Stimulated activated CD4-positive, alpha-beta T cell treated with anti-CD3 and anti-CD28 coated beads, TNF-alpha, amount 100 ng/mL, for 1 hour (primary cell): ENCODE measurements at regions not wholly inside any gene's neighbourhood (a gene's known extent, or its start where the extent isn't known, plus 50 kb on each side); places are given as distances from the start of the nearest gene placed in this dataset.
"Not testable (repeated sequence)": the region's sequence is repeated elsewhere in the genome, so short reads cannot be mapped to it uniquely, and the experiment has no call there.

ENCODE experiments used
- DNase-seq, 3 donors: peaks; one replicate each; pipeline ENCODE4 v3.0.0-alpha.2; 2020; ENCODE audit warnings: low read depth in 3 of 3, low spot score in 1 of 3

DNA sequence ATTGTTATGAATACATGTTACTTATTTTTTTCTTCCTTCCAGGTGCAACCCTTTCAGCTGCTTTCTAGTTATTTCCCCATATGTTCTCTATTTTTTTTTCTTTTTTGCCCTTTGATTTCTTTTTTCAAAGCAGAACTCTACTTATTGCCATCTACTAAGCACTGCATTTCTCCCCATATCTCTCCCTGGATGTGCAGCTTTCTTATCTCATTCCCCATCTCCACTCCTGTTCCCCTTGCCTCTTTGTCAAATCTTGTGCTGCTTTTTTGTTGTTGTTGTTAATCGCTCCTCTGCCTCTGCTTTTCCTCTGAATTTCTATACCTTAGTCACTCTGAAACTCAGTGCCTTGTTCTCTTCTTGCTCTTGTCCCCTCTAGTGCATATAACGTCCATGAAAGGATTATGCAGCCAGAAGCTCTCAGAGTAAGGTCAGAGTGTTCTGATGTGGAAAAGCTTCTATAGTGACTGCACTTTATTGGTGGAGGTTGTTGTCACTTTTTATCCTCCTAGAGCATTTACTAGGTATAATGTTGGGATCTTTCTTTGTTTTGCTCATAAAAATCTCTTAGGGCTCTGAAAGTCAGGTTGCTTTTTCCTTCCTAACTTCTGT is 51.1 kb upstream of the JADE1 start:
- DNase-seq = no peak

DNA sequence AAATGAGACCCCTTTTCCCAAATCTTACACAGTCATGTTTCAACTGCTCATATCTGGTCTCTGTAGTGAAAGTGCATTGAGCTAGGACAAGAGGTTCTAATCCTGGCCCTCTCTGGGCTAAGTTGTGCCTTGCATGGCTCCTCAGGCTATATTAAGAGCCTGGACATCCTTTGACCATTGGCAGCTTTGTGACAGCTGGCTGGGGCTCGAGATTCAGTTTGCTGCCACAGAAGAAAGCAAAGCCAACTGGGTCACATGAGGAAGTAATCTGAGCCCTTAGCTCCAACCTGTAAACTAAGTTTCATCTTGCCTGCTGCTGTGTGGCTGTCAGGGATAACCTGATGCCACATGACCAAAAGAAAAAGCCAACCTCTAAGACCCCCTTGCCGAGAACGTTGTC is 51.8 kb upstream of the JADE1 start:
- no peak for DNase-seq

DNA sequence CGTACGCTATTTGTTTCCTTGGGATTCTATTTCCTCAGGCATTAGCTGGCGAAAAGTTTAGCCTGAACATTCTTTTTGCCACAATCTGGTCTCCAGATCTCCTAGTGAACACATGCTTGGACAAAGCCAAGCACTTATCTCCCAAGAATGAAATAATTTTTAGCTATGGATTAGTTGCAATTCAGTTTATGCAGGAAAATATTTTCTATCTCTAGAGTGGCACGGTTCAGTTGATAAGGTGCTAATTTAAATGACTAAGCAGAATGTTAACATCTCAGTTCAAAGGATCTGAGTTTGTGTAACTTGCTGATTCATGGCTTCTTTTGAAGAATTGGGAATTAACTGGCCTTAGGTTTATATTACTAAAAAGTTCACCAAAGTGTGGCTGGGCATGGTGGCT is 58.1 kb upstream of the JADE1 start:
- no peak for DNase-seq

DNA sequence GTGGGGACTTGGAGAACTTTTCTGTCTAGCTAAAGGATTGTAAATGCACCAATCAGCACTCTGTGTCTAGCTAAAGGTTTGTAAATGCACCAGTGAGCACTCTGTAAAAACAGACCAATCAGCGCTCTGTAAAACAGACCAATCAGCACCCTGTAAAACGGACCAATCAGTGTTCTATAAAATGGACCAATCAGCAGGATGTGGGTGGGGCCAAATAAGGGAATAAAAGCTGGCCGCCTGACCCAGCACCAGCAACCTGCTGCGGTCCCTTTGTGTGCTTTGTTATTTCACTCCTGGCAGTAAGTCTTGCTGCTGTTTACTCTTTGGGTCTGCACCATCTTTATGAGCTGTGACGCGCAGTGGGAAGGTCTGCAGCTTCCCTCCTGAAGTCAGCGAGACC is 67.8 kb upstream of the JADE1 start:
- DNase-seq = not testable (repeated sequence)

- no peak for DNase-seq
These were observed 72.4 kb upstream of the JADE1 start for GRCh38 chr4:128737098-128737513.

DNA sequence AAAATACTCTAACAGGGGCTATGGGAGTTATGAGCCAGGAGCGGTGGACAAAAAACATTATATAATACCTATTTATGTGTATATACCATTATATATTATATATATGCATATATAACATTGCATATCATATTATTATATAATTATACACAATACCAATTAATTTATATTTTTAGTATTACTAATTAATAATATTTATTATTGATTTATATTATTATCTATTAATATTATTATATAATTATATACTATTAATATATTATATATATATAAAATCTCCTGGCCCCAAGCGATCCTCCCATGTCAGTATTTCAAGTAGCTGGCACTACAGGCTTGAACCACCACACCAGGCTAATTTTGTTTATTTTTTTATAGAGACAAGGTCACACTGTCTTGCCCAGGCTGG is 73.8 kb upstream of the JADE1 start:
- DNase-seq = no peak

DNA sequence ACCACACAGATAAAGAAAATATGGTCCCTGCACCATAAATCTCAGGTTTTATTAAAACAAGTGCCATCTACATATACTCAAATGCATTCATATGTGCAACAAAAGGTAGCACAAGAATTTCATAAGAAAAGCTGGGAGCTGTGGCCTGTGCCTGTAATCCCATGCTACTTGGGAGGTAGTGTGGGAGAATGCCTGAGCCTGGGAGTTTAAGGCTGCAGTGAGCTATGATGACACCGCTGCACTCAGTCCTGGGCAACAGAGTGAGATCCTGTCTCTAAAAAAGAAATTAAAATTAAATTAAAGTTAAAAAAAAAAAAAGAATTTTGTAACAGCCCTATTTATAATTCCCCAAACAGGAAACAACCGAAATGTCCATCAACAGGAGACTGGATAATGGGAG is 81.3 kb upstream of the JADE1 start:
- DNase-seq = no peak

DNA sequence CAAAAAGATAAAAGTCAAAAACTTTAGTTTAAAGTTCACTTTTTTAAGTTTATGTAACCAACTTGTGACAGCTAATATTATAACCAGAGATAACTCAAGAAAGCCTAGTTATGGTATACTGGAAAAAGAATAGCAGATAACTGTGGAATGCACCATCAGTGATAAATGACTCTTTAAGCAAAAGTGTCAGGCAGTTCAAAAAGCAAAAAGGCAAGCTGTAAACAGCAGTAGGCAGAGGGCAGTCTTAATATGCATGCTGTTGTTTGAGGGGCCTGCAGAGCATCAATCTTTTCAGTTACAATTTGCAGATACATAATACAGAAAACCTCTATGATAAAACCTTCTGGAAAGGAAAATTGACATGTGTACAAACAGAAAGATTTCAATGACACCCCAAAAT is 81.8 kb upstream of the JADE1 start:
- no peak for DNase-seq

DNA sequence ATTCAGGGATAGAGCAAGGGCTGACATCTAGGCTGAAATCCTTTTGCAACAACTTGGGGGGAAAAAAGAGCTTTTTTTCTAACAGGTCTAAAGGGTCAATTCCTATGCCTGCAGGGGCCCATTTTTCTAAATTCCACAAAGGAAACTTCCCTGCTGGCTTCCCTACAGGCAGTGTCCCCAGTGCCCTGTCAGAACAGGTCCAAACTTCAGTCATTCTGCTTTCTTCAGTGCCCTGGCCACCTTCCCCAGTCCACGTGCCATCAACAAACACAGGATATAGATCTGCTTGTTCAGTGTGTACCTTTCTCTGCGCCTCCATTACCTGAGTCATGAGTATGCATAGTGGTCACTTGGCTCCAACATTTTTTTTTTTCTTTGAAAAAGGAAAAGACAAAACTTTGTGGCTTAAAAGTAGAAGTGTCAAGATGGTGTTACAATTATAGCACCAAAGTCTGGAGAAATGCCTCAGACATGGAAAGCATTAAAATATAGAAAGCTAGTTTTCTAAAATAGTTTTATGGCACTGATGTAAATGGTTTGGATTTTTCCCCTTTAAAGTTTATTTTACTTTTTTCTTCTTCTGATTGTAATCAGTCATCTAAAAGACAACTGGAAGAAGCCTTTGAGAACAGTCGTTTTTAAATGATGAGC is 84.0 kb upstream of the JADE1 start:
- no peak for DNase-seq

DNA sequence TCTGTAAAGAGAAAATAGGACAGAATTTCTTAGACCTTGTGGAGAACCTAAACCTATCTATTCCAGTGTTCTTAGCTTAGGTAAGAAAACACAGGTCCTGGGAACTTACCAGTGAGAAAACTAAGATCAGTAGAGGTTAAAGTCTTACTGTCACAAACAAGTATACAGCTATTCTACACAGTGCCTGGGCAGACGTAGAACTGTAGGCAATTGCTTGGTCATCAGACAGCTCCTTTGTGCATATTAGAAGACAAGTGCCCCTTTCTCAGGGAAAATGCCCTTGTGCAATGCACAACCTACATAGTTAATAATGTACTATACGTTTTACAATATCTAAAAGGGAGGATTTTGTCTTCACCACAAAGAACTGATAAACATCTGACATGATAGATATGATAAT is 86.6 kb upstream of the JADE1 start:
- no peak for DNase-seq

- DNase-seq = no peak
These were observed 87.6 kb upstream of the JADE1 start for GRCh38 chr4:128721896-128722295.

- DNase-seq = no peak
These were observed 89.2 kb upstream of the JADE1 start for GRCh38 chr4:128720270-128720669.

- DNase-seq = no peak
These were observed 90.7 kb upstream of the JADE1 start for GRCh38 chr4:128718768-128719167.

DNA sequence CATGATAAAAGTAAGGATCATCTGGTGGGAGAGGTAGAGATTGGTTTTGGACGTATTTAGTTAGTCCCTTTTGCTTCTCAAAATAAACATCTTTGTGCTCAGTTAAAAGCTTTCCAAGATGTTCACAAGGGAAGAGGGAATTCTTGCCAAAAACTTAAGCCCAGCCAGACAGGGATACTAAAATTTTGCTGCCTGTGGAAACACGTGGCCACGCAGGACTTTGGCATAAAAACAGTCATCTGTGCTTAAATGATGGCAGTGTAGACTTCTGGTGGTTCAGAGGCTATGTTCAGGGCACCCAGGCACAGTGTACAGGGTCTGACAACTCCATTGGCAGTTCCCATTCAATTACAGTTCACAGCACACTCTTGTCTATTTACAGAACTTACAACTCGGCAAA is 93.2 kb upstream of the JADE1 start:
- no peak for DNase-seq

DNA sequence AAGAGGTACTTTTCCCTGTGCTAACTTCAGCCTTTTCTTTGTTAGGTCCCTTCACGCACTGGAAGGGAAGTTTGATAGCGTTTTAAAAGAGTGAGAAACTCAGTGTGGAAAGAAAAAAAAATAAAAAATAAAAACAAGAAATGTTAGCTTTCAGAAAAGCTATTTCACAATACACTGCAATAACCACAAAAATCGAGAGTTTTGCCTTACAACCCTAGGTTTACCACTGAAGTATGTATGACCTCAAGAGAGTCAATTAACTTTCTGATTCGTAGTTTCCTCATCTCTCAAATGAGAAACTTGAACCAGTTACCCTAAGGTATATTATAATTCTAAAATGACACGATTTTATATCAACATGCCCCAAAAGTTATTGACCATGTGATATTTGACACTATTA is 93.9 kb upstream of the JADE1 start:
- no peak for DNase-seq

- no peak for DNase-seq
These were observed 98.1 kb upstream of the JADE1 start for GRCh38 chr4:128711361-128711760.

- DNase-seq = no peak
These were observed 100.2 kb upstream of the JADE1 start for GRCh38 chr4:128709268-128709667.

GRCh38 chr4:128707864-128708263 is 101.6 kb upstream of the JADE1 start:
- no peak for DNase-seq

DNA sequence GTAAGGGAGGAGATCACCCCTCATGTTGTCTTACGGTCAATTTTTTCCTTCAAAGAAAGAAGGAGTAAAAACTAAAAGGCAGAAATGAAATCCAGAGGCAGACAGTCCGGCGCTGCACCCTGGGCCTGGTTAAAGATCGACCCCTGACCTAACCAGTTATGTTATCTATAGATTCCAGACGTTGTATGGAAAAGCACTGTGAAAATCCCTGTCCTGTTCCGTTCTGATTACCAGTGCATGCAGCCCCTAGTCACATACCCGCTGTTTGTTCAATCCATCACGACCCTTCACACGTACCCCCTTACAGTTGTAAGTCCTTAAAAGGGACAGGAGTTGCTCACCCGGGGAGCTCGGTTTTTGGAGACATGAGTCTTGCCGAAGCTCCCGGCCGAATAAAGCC is 105.6 kb upstream of the JADE1 start:
- DNase-seq = no peak

- no peak for DNase-seq
These were observed 108.7 kb upstream of the JADE1 start for GRCh38 chr4:128700659-128701350.

GRCh38 chr4:128698386-128698785 is 111.1 kb upstream of the JADE1 start:
- no peak for DNase-seq

DNA sequence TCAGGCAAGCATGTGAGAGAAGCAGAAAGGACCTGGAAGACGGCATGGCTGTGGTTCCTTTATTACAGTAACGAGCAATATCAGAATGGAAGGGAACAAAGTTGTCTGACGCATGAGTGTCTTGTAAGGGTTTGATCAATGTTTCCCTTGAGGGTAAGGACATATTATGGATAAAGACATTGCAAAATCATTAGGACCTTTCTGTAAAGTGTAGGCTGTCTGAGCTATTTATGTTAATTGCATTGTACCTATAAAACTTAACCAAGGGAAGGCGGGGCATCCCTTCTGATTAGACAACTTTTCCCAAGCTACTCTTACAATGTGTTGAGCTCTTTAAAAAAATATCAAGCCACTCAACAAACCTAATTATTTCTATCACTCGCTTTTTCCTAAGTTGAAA is 112.2 kb upstream of the JADE1 start:
- DNase-seq = no peak

GRCh38 chr4:128690011-128690410 is 119.5 kb upstream of the JADE1 start:
- DNase-seq = no peak
